Uterus (tissue), 2 donors: ENCODE measurements at regions not wholly inside any gene's neighbourhood (a gene's known extent, or its start where the extent isn't known, plus 50 kb on each side); places are given as distances from the start of the nearest gene placed in this dataset.

Experiments
- CTCF ChIP-seq, 4 experiments: fragments of 200-600 bp in 2 of 4; fragments of 450-650 bp in 2 of 4; sonication (generic) in 2 of 4; IDR thresholded peaks; one replicate each; pipeline ENCODE4 v1.5.1; 2016 to 2019; ENCODE audit warnings: antibody characterized with exemption in 4 of 4, mild to moderate bottlenecking in 2 of 4, moderate library complexity in 1 of 4
- POLR2A ChIP-seq, 2 donors: fragments of 450-650 bp; IDR thresholded peaks; one replicate each; pipeline ENCODE4 v1.6.1; 2016; ENCODE audit warnings: antibody characterized with exemption in 2 of 2, mild to moderate bottlenecking in 1 of 2, moderate library complexity in 1 of 2

GRCh38 chr20:19049514-19049913, 162.9 kb upstream of the SLC24A3 start:
- no peak for TF ChIP-seq CTCF (IDR thresholded peaks at IDR 0.05)
- no peak for TF ChIP-seq POLR2A (IDR thresholded peaks at IDR 0.05)
